HG02870 (cell line): ENCODE measurements at regions not wholly inside any gene's neighbourhood (a gene's known extent, or its start where the extent isn't known, plus 50 kb on each side); places are given as distances from the start of the nearest gene placed in this dataset.
"Not testable (repeated sequence)": the region's sequence is repeated elsewhere in the genome, so short reads cannot be mapped to it uniquely, and the experiment has no call there.

Experiments used
- ATAC-seq: cut with Tn5 transposase; IDR thresholded peaks from one replicate; pipeline ENCODE4 v1.9.1; 2021; ENCODE audit warnings: mild to moderate bottlenecking, moderate library complexity; ENCODE audit not compliant: unreplicated experiment

DNA sequence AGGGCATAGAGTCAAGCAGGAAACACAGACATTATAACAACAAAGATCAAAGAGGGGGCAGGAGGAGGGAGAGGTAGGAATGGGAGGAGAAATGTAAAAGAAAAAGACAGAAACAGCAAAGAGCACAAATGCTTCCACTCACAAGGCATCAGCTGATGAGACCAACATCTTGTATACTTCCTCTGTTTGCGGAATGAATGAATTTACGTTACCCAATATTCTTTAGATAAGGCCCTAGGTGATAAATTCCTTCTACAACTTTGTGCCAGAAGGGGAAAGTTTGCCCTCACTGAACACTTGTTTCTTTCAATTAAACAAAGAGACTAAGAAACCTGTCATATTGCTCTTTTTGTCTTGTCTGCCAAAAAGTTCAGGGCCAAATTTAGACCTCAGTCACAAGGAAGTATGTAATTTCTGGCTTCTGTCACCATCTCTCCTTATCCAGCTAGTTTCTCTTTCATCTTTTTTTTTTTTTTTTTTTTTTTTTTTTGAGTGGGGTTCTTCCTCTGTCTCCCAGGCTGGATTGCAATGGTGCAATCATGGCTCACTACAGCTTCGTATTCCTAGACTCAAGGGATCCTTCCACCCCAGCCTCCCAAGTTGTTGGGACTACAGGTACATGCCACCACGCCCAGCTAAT is 116.4 kb upstream of the NANOS1 start:
- ATAC-seq, result no peak

DNA sequence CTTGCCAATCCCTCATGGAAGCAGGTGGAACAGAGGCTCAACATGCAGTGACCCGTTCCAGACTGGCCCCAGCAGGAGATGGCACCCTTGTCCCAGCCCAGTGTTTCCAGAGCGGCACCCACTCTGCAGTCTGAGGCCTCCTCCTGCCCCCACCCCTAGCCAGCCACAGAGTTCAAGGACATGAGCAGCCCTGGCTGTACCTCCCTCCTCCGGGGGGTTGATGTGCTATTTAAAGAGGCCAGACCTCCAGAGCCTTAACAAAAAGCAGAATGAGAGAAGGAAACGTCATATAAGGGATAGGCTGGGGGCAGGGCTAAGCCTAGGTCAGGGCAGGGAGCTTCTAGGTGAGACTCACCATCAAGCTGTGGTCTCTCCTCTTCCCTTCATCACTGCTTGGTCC is 115.7 kb upstream of the NANOS1 start:
- no peak for ATAC-seq

DNA sequence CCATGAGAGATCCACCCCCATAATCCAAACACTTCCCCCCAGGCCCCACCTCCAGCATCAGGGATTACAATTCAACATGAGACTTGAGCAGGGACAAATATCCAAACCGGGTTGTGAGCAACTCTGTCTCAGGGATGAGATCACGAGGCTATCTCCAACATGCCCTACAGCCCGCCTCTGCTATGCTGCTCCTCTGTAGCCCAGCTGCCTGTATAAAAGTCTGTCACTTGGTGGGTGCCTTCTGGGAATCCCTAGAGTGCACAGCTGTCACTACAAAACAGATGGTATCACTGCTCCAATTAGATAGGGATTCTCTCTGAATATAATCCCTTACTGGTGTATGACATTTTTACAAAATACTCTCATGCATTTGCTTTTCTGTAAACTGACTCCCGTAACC is 114.9 kb upstream of the NANOS1 start:
- ATAC-seq, result no peak

DNA sequence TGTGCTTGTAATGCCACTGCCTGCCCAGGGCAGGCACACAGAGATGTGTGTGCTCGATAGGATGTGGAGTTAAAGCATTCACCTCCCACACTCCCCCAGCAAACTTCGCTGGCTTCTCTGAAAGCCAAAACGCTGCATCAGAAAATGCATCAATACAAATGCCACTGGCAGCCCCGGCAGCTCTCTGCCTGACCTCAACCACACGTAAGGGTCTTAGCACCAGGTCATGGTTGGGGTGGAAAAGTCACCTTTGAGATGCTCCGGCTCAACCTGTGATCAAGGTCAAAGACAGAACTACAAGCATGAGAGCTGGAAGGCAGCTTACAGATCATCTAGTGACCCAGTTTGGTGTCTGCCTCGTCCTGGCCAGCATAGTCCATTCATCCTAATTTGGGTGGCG is 114.4 kb upstream of the NANOS1 start:
- ATAC-seq, result no peak

DNA sequence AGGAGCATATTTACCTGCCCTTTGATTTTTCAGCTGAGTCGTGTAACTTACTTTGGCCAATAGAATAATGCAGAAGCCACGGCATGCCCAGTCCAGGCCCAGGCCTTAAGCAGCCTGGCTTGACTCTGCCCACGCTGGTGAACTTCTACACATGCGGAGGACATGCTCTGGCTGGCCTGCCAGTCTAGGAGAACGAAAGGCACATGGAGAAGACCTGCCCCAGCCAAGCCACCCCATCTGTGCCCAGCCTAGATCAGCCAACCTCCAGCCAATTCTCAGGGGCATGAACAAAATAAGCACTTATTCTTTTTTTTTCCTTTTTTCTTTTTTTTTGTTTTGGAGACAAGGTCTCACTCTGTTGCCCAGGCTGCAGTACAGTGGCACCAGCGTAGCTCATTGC is 112.7 kb upstream of the NANOS1 start:
- ATAC-seq, result no peak

DNA sequence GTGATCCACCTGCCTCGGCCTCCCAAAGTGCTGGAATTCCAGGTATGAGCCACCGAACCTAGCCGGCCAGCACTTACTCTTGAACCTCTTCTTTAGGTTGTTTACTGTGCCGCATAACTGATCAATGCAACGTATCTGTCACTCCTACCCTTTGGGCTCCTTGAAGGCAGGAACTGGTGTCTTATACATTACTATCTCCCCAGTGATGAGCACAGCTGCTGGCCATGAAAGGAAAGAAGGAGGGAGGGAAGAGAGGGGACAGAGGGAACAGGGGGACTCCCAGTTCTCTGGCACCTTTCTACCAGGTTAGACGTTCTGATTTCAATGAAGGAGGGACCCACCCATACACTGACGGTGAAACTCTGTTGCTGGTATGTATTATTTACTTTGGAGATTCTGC is 111.8 kb upstream of the NANOS1 start:
- no peak for ATAC-seq

DNA sequence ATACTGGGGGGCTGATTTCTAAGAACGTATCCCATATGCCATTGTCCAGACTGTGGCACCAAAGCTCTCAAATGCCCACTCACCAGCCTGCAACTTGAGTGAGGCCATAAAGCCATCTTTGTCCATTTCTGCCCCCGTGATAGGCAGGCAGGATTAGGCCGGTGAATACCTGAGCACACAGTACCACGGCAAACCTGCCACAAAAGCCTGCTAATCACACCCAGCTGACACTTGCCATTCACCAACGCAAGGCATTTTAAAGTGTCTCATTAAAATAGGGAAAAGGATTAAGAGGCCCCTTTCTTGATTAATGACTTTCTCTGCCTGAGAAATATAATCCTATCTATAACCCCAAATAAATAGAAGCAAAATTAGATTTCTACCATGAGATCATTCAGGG is 111.4 kb upstream of the NANOS1 start:
- no peak for ATAC-seq

DNA sequence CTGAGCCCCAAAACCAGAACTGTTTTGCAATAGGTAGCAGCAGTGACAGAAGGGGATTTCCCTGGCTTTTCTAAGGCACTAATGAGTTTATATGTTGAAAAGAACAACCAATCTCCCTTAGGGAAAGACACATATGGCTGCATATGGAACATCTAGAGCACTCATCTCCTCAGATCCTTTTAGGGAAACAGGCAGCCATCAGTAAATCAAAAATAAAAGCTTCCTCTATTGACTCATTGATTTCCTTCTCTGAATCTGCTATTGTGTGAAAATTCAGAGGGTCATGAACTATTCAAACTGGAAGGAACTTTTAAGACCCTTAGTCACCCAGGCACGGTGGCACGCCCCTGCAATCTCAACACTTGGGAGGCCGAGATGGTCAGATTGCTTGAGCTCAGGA is 110.9 kb upstream of the NANOS1 start:
- no peak for ATAC-seq

DNA sequence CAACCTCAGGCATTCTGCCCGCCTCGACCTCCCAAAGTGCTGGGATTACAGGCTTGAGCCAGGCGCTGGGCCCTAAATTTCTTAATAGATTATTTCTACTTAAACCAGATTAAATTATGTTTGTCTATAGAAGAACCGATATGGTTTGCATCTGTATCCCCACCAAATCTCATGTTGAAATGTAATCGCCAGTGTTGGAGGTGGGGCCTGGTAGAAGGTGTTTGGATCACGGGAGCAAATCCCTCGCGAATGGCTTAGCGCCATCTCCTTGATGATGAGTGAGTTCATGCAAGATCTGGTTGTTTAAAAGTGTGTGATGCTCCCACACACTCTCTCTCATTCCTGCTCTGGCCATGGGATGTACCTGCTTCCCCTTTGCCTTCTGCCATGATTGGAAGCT is 109.3 kb upstream of the NANOS1 start:
- ATAC-seq, result no peak

DNA sequence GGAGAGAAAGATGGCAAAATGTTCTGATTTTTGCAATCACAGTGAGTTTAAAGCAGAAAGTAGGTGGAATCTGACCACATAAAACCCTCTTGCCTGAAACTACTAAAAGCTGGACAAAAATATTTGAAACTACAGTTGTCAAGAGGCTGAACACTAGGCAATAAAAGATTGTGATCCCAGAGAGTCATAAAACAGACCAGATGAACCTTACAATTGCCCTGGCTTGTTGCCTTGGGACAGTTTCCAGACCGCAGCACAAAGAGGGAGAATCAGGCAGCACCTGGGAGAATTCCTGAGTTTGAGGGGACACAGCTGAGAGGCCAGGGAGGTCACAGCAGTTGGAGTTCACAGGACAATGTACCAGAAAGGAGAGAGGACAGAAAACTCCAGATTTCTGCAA is 107.3 kb upstream of the NANOS1 start:
- ATAC-seq, result no peak

DNA sequence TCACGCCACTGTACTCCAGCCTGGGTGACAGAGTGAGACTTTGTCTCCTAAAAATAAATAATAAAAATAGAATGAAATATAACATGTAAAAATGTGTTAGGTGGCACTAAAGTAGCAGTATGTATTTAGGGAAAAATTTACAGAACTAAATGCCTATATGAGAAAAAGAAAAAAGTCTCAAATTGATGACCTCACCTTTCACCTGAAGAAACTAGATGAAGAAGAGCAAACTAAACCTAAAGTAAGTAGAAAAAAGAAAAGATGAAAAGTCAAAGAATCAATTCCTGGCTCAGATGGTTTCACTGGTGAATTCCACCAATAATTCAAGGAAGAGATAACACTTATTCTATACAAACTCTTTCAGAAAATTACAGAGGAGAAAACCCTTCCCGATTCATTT is 106.5 kb upstream of the NANOS1 start:
- ATAC-seq, result no peak

DNA sequence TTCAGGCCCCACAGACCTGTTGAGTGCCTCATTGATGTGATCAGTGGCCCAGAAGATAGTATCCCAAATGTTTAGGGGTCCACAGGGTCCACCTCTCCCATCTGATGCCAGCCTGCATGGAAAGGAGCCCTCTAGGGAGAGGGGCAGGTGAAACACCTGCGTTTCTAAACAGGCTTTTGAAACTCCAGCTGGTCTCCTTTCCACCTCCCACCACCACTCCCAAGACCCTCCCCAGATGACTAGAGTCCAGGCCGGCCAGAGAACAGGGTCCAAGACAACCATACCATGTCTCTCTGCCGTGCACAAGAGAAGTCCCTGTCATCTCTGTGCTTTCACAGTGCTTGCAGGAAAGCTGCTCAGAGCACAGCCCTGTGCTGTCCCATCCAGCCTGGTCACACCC is 105.0 kb upstream of the NANOS1 start:
- ATAC-seq, result no peak

DNA sequence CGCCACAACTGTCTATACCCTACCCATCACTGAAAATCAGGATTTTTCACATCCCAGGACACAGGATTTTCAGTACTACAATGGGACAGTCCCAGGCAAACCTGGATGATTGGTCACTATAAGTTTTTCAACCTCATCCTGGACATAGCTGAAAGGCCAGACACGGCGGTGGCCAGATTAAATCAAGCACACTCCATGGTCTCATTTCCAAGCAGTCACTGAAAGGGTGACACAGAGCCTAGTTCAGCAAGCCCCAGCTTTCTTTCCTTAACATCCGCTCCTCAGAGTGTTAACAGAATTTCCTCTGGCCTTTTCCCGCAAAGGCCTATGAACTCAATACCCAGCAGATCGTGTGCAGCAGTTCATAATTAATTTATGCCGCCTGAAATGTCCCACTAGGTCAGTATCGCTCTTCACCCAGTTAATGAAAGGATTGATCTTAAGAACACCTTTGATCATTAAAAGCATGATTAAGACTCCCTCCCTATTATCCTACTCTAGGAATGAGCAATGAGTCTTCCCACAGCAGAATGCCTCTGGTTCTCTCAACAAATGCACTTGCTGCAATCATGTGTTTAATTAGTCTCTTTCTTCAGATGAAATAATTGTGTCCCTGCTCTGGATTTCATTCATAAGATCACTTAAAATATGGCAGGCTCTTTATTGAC is 104.0 kb upstream of the NANOS1 start:
- ATAC-seq, result no peak

DNA sequence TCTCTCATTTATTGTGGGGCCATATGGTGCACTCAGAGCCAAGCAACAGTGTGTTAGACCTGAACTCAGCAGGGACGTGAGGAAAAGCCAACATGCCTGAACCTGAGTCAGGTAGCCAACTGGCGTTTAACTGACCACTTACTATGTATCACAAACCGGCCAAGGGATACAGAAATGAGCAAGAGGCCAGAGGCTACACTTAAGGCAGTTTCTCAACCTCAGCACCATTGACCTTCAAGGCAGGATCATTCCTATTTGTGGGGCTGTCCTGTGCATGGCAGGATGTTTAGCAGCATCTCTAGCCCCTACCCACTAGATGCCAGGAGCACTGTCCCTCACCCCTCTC is 103.5 kb upstream of the NANOS1 start:
- ATAC-seq, result no peak

DNA sequence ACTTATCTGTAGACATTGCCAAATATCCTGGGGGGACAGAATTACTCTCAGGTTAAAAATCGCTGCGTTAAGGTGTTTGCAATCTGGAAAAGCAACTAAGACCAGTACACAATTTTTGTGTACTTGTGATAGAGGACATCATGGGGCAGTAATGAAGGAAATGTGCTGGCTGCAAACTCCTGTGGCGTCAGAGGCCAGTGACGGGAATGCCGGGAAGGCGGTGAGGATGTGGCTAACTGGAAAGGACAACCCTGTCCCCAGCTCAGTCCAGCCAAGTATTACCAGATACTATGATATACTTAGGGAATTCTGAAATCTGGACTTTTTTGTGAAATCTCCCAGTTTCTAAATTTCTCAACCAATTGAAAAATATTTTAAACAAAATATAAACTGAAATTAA is 103.1 kb upstream of the NANOS1 start:
- ATAC-seq, result no peak

DNA sequence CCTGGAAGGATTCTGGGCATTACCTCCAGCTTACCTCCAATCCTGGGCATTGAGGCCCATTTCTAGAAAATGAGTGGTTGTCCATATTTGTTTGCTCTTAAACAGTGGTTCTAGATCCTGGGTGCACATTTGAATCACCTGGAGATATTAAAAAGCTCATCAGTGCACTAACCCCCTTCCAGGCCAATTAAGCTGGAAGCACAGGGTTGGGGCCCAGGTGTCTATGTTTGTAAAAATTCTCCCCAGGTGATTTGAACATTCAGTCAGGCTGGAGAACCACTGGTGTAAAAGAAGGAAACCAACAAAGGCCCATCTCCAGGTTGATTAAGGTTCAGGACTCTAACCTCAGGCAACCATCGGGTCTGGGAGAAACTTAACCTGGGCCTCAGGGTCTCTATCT is 102.6 kb upstream of the NANOS1 start:
- no peak for ATAC-seq

DNA sequence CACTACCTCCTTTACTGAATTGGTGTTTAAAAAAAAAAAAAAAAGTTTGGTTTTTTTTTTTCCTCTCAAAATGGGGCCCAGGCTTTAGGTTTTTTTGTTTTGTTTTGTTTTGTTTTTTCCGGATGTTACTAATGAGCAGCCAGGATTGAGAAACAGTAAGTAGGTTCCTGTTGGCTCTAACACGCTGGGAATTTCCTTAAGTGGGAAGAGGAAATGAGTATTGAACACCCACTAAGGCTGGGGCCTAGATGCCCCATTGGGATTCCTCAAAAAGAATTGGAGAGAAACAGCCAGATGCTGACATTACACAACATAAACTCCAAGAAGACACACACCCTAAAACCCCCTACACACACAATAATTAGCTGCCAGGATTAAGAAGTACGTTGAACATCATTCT is 102.2 kb upstream of the NANOS1 start:
- ATAC-seq, result no peak

DNA sequence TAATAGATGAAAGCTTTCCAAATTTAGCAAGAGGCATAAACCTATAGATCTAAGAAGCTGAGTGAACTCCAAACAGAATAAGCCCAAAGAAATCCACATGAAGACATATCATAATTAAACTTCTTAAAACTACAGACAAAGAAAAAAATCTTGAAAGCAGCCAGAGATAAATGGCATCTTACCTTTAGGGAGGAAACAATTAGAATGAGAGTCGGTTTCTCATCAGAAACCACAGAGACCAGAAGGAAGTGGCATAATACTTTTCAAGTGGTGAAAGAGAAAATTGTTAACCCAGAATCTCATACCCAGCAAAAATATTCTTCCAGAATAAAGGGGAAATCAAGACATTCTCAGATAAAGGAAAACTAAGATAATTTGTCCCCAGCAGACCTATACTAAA is 98.9 kb upstream of the NANOS1 start:
- no peak for ATAC-seq

DNA sequence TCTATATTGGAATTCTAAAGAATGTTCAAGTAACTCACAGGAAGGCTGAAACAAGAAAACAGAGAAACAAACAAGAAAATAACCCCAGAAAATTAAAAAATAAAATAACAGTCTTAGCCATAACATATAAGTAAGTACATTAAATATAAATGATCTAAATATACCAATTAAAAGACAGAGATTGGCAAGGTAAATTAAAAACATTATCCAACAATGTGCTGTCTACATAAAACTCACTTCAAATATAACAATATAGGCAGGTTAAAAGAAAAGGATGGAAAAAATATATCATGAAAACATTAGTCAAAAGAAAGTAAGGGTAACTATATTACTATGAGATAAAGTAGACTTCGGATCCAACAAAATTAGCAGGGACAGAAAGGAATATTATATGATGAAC is 98.1 kb upstream of the NANOS1 start:
- ATAC-seq, result no peak

DNA sequence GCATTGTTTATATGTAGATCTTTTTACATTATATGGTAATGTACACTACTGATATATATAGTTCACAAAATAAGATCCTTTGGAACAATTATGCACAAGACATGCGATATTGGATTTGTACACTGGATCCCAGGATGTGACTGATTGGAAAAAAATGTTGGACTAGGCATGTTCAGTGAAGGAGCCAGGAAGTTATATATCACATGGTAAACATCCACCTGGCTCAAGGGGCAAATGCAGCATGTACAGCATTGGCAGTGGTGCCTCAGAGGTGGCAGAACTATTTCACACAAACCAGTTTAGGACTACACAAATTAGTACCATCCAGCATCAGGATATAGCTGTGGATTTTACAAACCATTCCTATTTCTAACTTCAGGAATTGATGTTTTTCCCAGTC is 97.4 kb upstream of the NANOS1 start:
- ATAC-seq, result not testable (repeated sequence)

DNA sequence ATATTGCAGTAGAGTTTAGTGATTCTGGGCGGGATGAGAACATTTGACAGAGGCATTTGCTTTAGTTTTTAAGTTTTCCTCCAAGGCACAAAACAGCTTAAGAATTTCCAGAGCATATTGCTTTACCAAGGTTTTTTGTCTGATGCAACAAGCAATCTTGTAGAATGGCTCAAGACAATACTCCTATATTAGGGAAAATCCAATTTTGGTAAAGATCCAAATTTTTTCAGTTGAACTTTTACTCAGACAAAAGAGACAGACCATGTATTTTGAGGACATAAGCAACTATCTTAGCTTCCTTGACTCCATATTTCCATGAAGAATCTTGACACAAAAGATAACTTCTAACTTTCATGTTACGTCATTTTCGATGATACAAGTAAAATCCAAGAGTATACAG is 92.3 kb upstream of the NANOS1 start:
- ATAC-seq, result no peak

DNA sequence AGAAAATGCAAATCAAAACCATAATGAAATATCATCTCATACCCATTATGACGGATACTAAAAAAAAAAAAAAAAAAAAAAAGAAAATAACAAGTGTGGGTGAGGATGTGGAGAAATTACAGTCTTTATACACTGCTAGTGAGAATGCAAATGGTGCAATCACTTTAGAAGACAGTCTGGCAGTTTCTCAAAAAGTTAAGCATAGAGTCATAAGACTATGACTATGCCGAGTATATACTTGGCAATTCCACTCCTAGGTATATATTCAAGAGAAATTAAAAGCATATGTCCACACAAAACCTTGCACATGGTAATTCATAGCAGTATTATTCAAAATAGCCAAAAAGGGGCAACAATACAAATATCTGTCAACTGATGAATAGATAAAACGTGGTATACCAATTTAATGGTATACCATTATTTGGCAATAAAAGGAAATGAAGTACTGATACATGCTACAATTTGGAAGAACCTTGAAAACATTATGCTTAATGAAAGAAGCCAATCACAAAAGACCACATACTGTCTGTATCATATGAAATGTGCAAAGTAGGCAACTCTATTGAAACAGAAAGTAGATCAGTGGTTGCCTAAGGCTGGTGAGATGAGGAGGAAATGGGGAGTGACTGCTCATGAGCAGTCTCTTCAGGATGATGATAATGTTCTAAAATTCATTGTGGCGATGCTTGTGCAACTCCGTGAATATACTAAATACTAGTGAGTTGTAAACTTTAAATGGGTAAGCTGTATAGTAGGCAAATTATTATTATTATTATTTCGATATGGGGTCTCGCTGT is 90.1 kb upstream of the NANOS1 start:
- no peak for ATAC-seq
